Kidney (tissue), 13 donors: ENCODE measurements at regions not wholly inside any gene's neighbourhood (a gene's known extent, or its start where the extent isn't known, plus 50 kb on each side); places are given as distances from the start of the nearest gene placed in this dataset.

ENCODE experiments used
- DNase-seq, 5 donors: peaks; one replicate each; pipeline ENCODE4 v3.0.0-alpha.2; 2013 to 2020
- FAIRE-seq: peaks from 2 replicates; lab custom pipeline; 2012; peaks lifted over from hg19 to GRCh38; lab: Jason Lieb, UNC
- H3K27ac ChIP-seq, 2 donors: one replicate each; pipeline ENCODE4 v1.7.0; 2013; ENCODE audit warnings: low read depth in 2 of 2, low read length in 2 of 2, inconsistent platforms in 1 of 2
- H3K27me3 ChIP-seq: one replicate; pipeline ENCODE4 v1.7.1; 2013; ENCODE audit warnings: low read length, inconsistent platforms; ENCODE audit not compliant: control insufficient read depth, insufficient read depth
- H3K36me3 ChIP-seq, 3 donors: one replicate each; pipeline versions ENCODE4 v1.7.0 to v1.7.1; 2013; ENCODE audit warnings: low read length in 3 of 3, control low read depth in 1 of 3, inconsistent platforms in 1 of 3; ENCODE audit not compliant: insufficient read depth in 3 of 3, control insufficient read depth in 2 of 3
- H3K4me1 ChIP-seq, 3 donors: one replicate each; pipeline versions ENCODE4 v1.7.0 to v1.7.1; 2013; ENCODE audit warnings: low read length in 3 of 3, inconsistent platforms in 1 of 3, low read depth in 1 of 3; ENCODE audit not compliant: control insufficient read depth in 2 of 3, insufficient read depth in 2 of 3
- H3K4me3 ChIP-seq, 3 donors: one replicate each; pipeline versions ENCODE4 v1.7.0 to v1.8.1; 2013; ENCODE audit warnings: low read length in 3 of 3, control low read depth in 1 of 3, inconsistent platforms in 1 of 3
- H3K9ac ChIP-seq, 3 donors: one replicate each; pipeline versions ENCODE4 v1.7.0 to v1.7.1; 2013; ENCODE audit warnings: low read length in 3 of 3, control low read depth in 1 of 3, inconsistent platforms in 1 of 3
- H3K9me3 ChIP-seq, 3 donors: one replicate each; pipeline versions ENCODE4 v1.7.0 to v1.7.1; 2013; ENCODE audit warnings: low read length in 3 of 3, control low read depth in 1 of 3, inconsistent platforms in 1 of 3; ENCODE audit not compliant: control insufficient read depth in 2 of 3, insufficient read depth in 1 of 3
- CTCF ChIP-seq: IDR thresholded peaks from 3 replicates; pipeline ENCODE4 v1.5.1; 2012; ENCODE audit warnings: mild to moderate bottlenecking, moderate library complexity, borderline replicate concordance; ENCODE audit not compliant: insufficient read depth; ENCODE audit errors: extremely low read depth
- intact Hi-C: fragments of 100-400 bp; cut with DNase I; formaldehyde crosslinking; loops from one replicate; pipeline ENCODE4 v1.11.1; 2022
- donor health status: control.
- donor health status: control.
- donor health status: control.
- donor health status: control.
- donor health status: control.
- donor health status: DM: yes; HTN: yes; CAD: no.
- donor health status: Normal renal cell carcinoma (clear cell type).

- intact Hi-C loops, result no loop called here
- no peak for TF ChIP-seq CTCF
- Histone ChIP-seq H3K4me3 (no peak overlapping the region), H3K27me3 (no peaks in the 10 kb centered on the region), H3K27ac (no peak overlapping the region), H3K9ac (no peak overlapping the region), H3K4me1 (peaks cover 0 to 7% (median 4%) of the 10 kb centered on the region in 3 donors), H3K9me3 (no peaks in the 10 kb centered on the region), H3K36me3 (no peaks in the 10 kb centered on the region)
- DNase-seq (no peak), FAIRE-seq (no peak)
Measured at GRCh38 chr6:155980768-155981079, 525.1 kb upstream of the NOX3 start.

- Histone ChIP-seq H3K36me3 (no peaks in the 10 kb centered on the region), H3K9ac (no peak overlapping the region), H3K9me3 (no peaks in the 10 kb centered on the region), H3K4me1 (peaks cover 0 to 7% (median 4%) of the 10 kb centered on the region in 3 donors), H3K27me3 (no peaks in the 10 kb centered on the region), H3K27ac (peak overlapping the region in 1 of 2 donors; percentile 23), H3K4me3 (no peak overlapping the region)
- no peak for FAIRE-seq
- no peak for TF ChIP-seq CTCF
- intact Hi-C loops, result no loop called here
- peak in 1 of 5 donors; percentile 39 for DNase-seq
Measured at GRCh38 chr6:155980014-155980767, 524.6 kb upstream of the NOX3 start.

- intact Hi-C loops, result no loop called here
- Histone ChIP-seq H3K9ac (no peak overlapping the region), H3K9me3 (no peaks in the 10 kb centered on the region), H3K27ac (peak overlapping the region in 1 of 2 donors; percentile 28), H3K4me1 (peaks cover 0 to 5% (median 4%) of the 10 kb centered on the region in 3 donors), H3K36me3 (no peaks in the 10 kb centered on the region), H3K27me3 (no peaks in the 10 kb centered on the region), H3K4me3 (no peak overlapping the region)
- DNase-seq (no peak), FAIRE-seq (no peak)
- no peak for TF ChIP-seq CTCF
Measured at GRCh38 chr6:155975506-155975905, 519.9 kb upstream of the NOX3 start.

GRCh38 chr6:155974811-155975323 is 519.2 kb upstream of the NOX3 start:
- no peaks in the 10 kb centered on the region for H3K36me3 ChIP-seq
- intact Hi-C loops, result no loop called here
- no peaks in the 10 kb centered on the region for H3K27me3 ChIP-seq
- no peak for TF ChIP-seq CTCF
- FAIRE-seq (no peak), DNase-seq (peak in 4 of 5 donors; percentile 36 to 87 (median 56))
- H3K4me1 ChIP-seq, result peaks cover 0 to under 1% (median 0%) of the 10 kb centered on the region in 3 donors
- H3K27ac ChIP-seq, result peak overlapping the region in 1 of 2 donors; percentile 23
- H3K4me3 ChIP-seq, result no peak overlapping the region
- no peaks in the 10 kb centered on the region for H3K9me3 ChIP-seq
- H3K9ac ChIP-seq, result no peak overlapping the region
